ENCODE measurements at regions not wholly inside any gene's neighbourhood (a gene's known extent, or its start where the extent isn't known, plus 50 kb on each side); places are given as distances from the start of the nearest gene placed in this dataset.

GRCh38 chrX:80290834-80291233, 129.4 kb upstream of the TENT5D start:
- H2BK12ac ChIP-seq (ENCODE audit: low read depth, low read length): no peak overlapping the region
- POLR2A ChIA-PET (ENCODE audit: partially characterized antibody): no interaction called here
- no peak overlapping the region for H3K4me2 ChIP-seq (ENCODE audit: insufficient read depth in 1 of 2, low read depth in 2 of 2, low read length in 2 of 2)
- TF ChIP-seq CREB1 (IDR thresholded peaks at IDR 0.05) (no peak), SP1 (IDR thresholded peaks at IDR 0.05; ENCODE audit: low read depth, low read length) (no peak), SP2 (IDR thresholded peaks at IDR 0.05; ENCODE audit: low read length) (no peak), TAF1 (IDR thresholded peaks at IDR 0.05; ENCODE audit: low read depth, low read length) (no peak), TBP (IDR thresholded peaks at IDR 0.05; ENCODE audit: low read depth, low read length) (no peak)
- no peak overlapping the region for H3K14ac ChIP-seq (ENCODE audit: insufficient read length)
- no peak overlapping the region for H3K56ac ChIP-seq (replicated peaks; ENCODE audit: insufficient read length, low read depth, low read length)
- H3K4ac ChIP-seq (replicated peaks; ENCODE audit: insufficient read length, low read depth, low read length): no peak overlapping the region
- no peak overlapping the region for H2BK5ac ChIP-seq (ENCODE audit: low read depth, low read length)
- no peak overlapping the region for H3K4me3 ChIP-seq (ENCODE audit: extremely low read depth in 1 of 4, insufficient read depth in 2 of 4, low read depth in 3 of 4, low read length in 4 of 4)
- no peak overlapping the region for H4K8ac ChIP-seq (ENCODE audit: extremely low read depth, insufficient read depth, low read length)
- no peak overlapping the region for H2BK120ac ChIP-seq (replicated peaks; ENCODE audit: low read depth, low read length)
- no peak overlapping the region for H2AK5ac ChIP-seq (ENCODE audit: low read depth, low read length)
- no peak overlapping the region for H2BK15ac ChIP-seq (ENCODE audit: low read length)
- no peak overlapping the region for H2BK20ac ChIP-seq (ENCODE audit: low read length)
- H3K36me3 ChIP-seq (ENCODE audit: control insufficient read depth in 2 of 4, insufficient read depth in 4 of 4, low read length in 3 of 4): no peaks in the 10 kb centered on the region
- no peak for FAIRE-seq
- no peaks in the 10 kb centered on the region for H3K79me1 ChIP-seq (ENCODE audit: low read depth, low read length)
- H4K5ac ChIP-seq (ENCODE audit: insufficient read length, low read depth, low read length): no peak overlapping the region
- H3K4me1 ChIP-seq (replicated peaks in 1 of 4; ENCODE audit: control insufficient read depth in 3 of 4, insufficient read depth in 4 of 4, low read length in 3 of 4): no peaks in the 10 kb centered on the region
- H3K23me2 ChIP-seq (ENCODE audit: low read depth, low read length): no peaks in the 10 kb centered on the region
- H2AFZ ChIP-seq (ENCODE audit: low read length): no peak overlapping the region
- CTCF ChIA-PET (ENCODE audit: partially characterized antibody): no interaction called here
- no peaks in the 10 kb centered on the region for H4K20me1 ChIP-seq (replicated peaks in 1 of 2; ENCODE audit: control insufficient read depth in 1 of 2, insufficient read depth in 2 of 2, low read length in 2 of 2)
- DNase-seq (ENCODE audit: low read depth in 1 of 2, low spot score in 2 of 2): no peak
- no peaks in the 10 kb centered on the region for H3K79me2 ChIP-seq (ENCODE audit: control insufficient read depth in 1 of 2, insufficient read depth in 2 of 2, low read length in 2 of 2)
- no peaks in the 10 kb centered on the region for H3K9me3 ChIP-seq (ENCODE audit: insufficient read depth in 2 of 2, low read depth in 1 of 2, low read length in 1 of 2)
- no peak overlapping the region for H4K91ac ChIP-seq (replicated peaks; ENCODE audit: insufficient read length, low read length)
- no peak overlapping the region for H3K18ac ChIP-seq (ENCODE audit: extremely low read depth, low read length)
- H3K9ac ChIP-seq (replicated peaks in 1 of 4; ENCODE audit: extremely low read depth in 1 of 4, low read depth in 3 of 4, low read length in 3 of 4): no peak overlapping the region
- H3K23ac ChIP-seq (ENCODE audit: insufficient read length): no peak overlapping the region
- no peaks in the 10 kb centered on the region for H3K27me3 ChIP-seq (replicated peaks in 1 of 4; ENCODE audit: control insufficient read depth in 3 of 4, extremely low read depth in 1 of 4, insufficient read depth in 3 of 4, low read length in 3 of 4)
- no peak overlapping the region for H3K27ac ChIP-seq (ENCODE audit: low read depth, low read length)
